Sciatic nerve (tissue), 2 donors: ENCODE measurements at regions not wholly inside any gene's neighbourhood (a gene's known extent, or its start where the extent isn't known, plus 50 kb on each side); places are given as distances from the start of the nearest gene placed in this dataset.
"Not testable (repeated sequence)": the region's sequence is repeated elsewhere in the genome, so short reads cannot be mapped to it uniquely, and the experiment has no call there.

Experiments
- ATAC-seq: fragments of 200-7000 bp; cut with Tn5 transposase; one replicate; pipeline ENCODE4 v1.9.1; 2020; ENCODE audit warnings: mild to moderate bottlenecking, moderate library complexity
- DNase-seq: peaks from one replicate; pipeline ENCODE4 v3.0.0-alpha.2; 2020; ENCODE audit warnings: low spot score
- intact Hi-C: fragments of 100-400 bp; cut with DNase I; formaldehyde crosslinking; loops from one replicate; pipeline ENCODE4 v1.14.2; 2022
- donor health status: DM: no; HTN: no; CAD: no.
- donor health status: DM: no; HTN: no; CAD: no.

GRCh38 chr10:3564346-3565002 is 220.5 kb downstream of the KLF6 start:
- DNase-seq (no peak), ATAC-seq (no peak)
- intact Hi-C loops, result no loop called here

- ATAC-seq (no peak), DNase-seq (no peak)
- intact Hi-C loops, result no loop called here
These were observed 221.7 kb downstream of the KLF6 start for GRCh38 chr10:3563298-3563697.

- DNase-seq, ATAC-seq, intact Hi-C loops: not testable (repeated sequence)
These were observed 224.4 kb downstream of the KLF6 start for GRCh38 chr10:3560628-3561027.

- DNase-seq, result no peak
- ATAC-seq, result no peak
- intact Hi-C loops, result no loop called here
These were observed 225.5 kb downstream of the KLF6 start for GRCh38 chr10:3559527-3559926.

GRCh38 chr10:3559011-3559410 is 226.0 kb downstream of the KLF6 start:
- intact Hi-C loops, result no loop called here
- DNase-seq (no peak), ATAC-seq (no peak)

- intact Hi-C loops, ATAC-seq, DNase-seq: not testable (repeated sequence)
These were observed 228.6 kb downstream of the KLF6 start for GRCh38 chr10:3556191-3557017.

GRCh38 chr10:3554121-3554522 is 230.9 kb downstream of the KLF6 start:
- intact Hi-C loops, result no loop called here
- DNase-seq (no peak), ATAC-seq (no peak)

GRCh38 chr10:3552281-3552680 is 232.7 kb downstream of the KLF6 start:
- intact Hi-C loops, result no loop called here
- DNase-seq (no peak), ATAC-seq (no peak)

GRCh38 chr10:3551761-3552160 is 233.2 kb downstream of the KLF6 start:
- intact Hi-C loops, result no loop called here
- DNase-seq (no peak), ATAC-seq (no peak)

- ATAC-seq (no peak), DNase-seq (no peak)
- intact Hi-C loops, result no loop called here
These were observed 235.9 kb downstream of the KLF6 start for GRCh38 chr10:3549118-3549517.

- DNase-seq, result no peak
- intact Hi-C loops, result no loop called here
- peak; percentile 77 for ATAC-seq
These were observed 236.3 kb downstream of the KLF6 start for GRCh38 chr10:3548702-3549101.

- ATAC-seq (peak; percentile 90), DNase-seq (no peak)
- intact Hi-C loops, result no loop called here
These were observed 236.9 kb downstream of the KLF6 start for GRCh38 chr10:3548076-3548475.

GRCh38 chr10:3544561-3544960 is 240.4 kb downstream of the KLF6 start:
- ATAC-seq, result no peak
- intact Hi-C loops, result no loop called here

GRCh38 chr10:3542185-3542611 is 242.8 kb downstream of the KLF6 start:
- intact Hi-C loops, result no loop called here
- ATAC-seq (peak; percentile 57), DNase-seq (peak; percentile 72)

More at GRCh38 chr10:3544561-3544960, 240.4 kb downstream of the KLF6 start:
- DNase-seq, result no peak

- no peak for DNase-seq
- intact Hi-C loops, result no loop called here
- ATAC-seq, result no peak
These were observed 245.2 kb downstream of the KLF6 start for GRCh38 chr10:3539696-3540383.

- intact Hi-C loops, result no loop called here
- peak; percentile 85 for ATAC-seq
These were observed 246.1 kb downstream of the KLF6 start for GRCh38 chr10:3538656-3539531.

GRCh38 chr10:3538291-3538655 is 246.7 kb downstream of the KLF6 start:
- no peak for DNase-seq
- ATAC-seq, result peak; percentile 12
- intact Hi-C loops, result no loop called here

More at GRCh38 chr10:3538656-3539531, 246.1 kb downstream of the KLF6 start:
- DNase-seq, result peak; percentile 71

- ATAC-seq, result no peak
- DNase-seq, result no peak
- intact Hi-C loops, result no loop called here
These were observed 247.5 kb downstream of the KLF6 start for GRCh38 chr10:3537518-3537917.

GRCh38 chr10:3535001-3535400 is 250.0 kb downstream of the KLF6 start:
- DNase-seq (no peak), ATAC-seq (no peak)
- intact Hi-C loops, result no loop called here
